Muscle of arm (tissue), 1 donor: ENCODE measurements at regions not wholly inside any gene's neighbourhood (a gene's known extent, or its start where the extent isn't known, plus 50 kb on each side); places are given as distances from the start of the nearest gene placed in this dataset.

ENCODE experiments used
- DNase-seq: peaks from one replicate; pipeline ENCODE4 v3.0.0-alpha.2; 2013

DNA sequence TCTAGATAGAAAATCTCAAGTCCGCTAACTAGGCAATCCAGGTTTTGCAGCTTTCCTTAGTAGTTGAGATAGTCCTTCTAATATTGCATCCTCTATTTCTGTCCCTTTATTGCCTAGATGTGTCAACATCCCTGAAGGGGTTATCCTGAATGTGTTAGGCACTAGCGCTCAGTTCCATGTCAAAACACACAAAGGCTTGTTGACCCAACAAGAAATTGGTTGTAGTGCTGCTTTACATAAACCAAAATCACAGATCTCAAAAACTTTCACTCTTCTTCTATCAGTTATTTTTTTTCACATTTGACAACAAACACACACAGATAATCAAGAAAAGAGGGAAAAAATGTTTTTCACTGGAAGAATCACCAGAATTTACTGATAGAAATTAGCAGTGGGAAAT, 51.4 kb upstream of the SOX2 start:
- no peak for DNase-seq

DNA sequence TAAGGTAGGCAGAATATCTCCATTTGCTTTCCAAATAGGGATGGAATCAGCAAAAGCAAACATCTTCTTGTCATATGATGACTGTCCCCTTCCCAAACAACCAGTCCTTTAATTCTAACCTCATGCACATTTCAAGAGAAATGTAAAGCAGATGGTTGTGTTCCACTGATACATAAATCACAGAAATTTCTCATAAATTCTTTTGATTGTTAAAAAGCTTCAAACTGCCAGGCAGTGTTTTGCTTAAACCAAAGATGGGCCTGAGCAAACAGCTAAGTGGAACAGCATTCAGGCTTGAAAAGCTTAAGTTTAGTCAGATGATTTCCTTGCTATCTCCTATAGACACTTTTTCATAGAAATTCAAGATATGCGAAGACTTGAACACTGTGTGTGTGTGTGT, 74.3 kb upstream of the SOX2 start:
- DNase-seq, result no peak

DNA sequence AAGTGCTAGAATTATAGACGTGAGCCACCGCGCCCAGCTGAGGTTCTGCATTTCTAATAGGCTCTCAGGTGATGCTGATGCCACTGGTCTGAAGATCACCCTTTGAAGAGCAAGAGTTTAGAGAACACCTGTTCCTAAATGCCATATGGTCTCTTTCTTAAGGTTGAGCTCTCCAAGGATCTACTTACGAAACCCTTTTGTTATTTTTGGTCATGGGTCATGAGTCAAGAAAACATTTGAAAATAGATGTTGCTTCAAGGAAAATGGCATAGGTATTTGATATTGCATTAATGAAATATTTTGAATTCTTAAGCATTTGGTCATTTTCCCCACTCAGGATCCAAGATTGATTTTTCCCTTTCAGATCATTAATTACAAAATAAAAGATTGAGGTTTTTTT, 74.7 kb upstream of the SOX2 start:
- DNase-seq, result no peak

DNA sequence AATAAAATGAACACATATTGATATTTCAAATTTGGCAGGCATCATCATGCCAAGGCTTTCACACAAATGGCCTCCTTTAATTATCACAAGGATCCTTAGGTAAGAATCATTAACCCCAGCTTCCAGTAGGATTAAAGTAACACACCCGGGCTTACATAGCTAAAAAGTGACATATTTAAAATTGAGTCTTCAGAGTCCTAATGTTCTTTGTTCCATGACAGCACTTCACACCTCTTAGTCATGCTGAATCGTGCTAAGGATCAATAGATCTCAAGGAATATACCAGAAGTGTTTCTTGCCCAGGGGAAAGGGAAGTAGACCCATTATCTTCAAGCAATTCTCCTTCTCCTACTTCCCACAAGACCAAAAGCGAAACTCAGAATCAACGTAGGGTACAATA, 76.6 kb upstream of the SOX2 start:
- DNase-seq, result no peak

DNA sequence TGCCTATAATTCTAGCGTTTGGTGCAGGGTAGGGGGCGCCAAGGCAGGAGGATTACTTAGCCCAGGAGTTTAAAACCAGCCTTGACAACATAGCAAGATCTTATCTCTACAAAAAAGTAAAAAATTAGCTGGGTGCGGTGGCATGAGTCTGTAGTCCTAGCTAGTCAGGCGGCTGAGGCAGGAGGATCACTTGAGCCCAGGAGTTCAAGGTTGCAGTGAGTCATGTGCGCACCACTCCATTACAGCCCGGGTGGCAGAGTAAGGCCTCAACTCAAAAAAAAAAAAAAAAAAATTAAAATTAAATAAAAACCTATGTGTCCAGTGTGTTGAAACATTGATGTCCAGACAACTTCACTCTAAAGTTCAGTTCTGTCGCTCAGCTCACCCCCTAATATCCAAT, 78.2 kb upstream of the SOX2 start:
- DNase-seq, result no peak

DNA sequence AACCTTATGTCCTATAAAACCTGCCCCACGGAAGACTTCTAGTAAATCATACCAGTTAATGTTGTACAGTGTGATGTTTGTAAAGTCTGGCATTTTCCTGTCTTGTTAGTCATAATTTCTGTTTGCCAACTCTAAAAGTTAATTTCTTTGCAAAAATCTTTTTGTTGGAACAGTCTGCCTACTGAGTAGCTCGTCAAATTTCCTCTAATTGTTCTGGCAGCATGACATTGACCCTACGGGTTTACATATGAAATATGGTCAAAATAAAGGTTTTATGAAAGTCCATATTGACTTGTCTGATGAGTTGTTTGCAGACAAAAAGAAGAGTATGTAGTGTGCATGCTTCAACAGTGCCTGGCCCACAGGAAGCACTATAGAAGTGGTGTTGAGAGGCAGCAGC, 79.8 kb upstream of the SOX2 start:
- DNase-seq, result no peak

DNA sequence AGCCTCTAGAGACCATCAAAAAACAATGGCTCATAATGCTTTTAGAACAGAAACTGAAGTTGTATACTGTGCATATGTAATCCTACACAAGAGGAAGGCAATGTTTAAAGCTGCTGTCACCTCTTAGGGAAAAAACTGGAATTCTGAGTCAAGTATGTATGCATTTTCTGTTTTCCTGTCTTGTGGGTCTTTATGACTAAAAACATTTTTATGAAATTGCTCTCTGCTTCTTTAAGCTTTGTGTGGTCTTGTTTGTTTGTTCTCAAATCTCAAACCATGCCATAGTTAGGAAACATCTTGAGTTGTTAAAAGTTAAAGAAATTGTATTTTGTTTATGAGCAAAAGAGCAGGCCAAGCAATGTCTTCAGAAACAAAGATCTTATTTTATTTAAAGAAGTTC, 80.9 kb upstream of the SOX2 start:
- DNase-seq, result no peak

DNA sequence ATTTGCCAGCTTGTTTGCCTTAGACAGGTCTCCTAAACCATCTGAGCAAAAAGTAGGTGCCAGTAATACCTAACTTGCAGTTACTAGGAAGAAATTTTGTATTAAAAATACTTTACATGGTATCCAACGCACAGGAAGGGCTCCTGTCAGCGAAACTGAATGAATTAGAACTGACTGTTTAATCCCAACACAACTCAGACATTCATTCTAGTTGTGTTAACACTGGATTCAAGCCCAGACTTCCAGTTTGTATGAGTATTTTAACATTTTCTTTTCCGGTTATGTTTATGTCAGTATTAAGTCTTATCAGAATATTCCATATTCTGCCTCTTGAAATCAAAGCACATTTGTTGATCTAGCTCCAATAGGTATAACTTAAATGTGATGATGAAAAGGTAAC, 82.0 kb upstream of the SOX2 start:
- no peak for DNase-seq

DNA sequence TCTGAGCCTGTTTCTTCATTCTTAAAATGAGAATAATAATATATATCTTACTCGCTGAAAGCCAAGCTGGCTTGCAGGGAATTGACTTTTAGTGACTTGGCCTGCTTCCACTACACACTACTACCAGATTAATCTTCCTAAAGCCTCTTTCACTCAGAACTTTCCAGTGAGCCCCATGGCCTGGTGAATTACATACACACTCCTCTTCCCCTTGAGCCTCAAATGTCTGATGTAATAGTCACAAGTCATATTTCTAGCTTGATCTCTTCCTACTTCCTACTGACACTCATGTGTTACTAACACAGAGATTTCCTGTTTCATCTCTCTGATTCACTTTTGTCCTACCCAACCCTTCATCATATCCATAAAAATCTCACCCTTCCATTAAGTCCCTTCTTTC, 82.7 kb upstream of the SOX2 start:
- no peak for DNase-seq

DNA sequence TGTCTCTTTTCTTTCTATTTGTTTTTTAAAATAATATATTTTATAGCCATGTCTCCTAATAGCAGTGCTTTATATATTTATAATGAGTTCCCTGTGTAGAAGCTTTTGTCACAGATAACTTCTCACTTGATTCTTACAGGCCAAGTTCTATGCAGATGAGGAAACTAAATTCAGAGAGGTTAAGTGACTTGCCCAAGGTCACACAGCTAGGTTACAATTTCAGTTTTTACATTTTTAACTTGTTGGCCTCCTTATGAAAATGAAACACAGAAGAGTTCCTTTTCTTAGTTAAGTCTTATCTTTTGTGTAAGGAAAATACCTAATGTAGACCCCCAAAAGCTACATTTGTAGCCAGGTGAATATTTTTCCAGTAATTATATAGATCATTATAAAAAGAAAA, 83.3 kb upstream of the SOX2 start:
- no peak for DNase-seq

DNA sequence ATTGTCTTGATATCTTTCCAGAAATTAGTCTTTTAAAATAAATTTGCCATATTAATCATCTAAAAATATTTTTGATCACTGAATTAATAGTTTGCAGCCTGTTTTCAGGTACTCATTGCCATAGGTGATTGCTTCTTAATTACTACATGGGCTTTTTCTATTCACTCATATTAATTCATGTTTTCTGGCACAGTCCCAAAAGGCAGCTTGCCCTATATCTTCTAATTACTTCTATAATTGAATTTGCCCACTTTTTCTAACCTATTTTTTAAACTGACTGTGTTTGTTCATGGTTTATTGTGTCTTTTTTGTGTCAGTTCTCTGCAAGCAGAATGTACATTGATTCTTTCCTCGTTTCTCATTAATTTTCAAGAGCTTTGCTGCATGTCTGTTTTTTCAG, 85.7 kb upstream of the SOX2 start:
- DNase-seq, result no peak

DNA sequence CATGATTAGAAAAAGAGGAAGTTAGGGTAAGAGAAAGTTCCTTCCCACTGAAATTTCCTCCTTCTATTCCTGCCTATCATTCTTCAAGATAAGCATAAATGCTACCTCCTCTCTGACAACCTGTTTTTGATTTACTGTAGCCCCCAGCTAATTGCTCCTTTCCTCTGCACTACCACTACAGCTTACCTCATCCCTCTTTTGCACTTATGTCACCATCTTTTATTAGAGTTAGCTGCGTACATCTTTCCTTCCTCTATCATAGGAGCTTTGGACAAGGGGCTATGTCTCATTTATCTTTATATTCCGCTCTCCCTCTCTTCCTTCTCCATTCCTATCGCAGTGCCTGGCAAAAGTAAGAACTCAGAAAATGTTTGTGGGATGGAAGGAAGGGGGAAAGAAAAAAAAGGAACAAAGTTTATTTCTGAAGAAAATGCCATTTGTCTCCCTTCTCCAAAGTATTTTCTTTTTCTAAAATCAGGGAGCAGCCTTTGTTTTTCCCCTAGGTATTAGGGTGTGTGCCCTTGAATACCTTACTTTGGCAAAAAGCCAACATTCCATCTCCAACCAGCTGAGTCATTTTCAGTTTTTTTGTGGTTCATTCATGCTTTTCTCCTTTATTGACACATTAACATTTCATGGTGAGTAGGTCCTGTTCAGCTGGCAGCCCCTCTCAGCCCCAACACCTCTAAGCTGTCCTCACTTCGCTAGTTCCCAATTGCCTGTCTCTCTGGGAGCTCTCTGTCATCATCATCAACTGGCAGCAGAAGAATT, 87.6 kb upstream of the SOX2 start:
- DNase-seq, result no peak

DNA sequence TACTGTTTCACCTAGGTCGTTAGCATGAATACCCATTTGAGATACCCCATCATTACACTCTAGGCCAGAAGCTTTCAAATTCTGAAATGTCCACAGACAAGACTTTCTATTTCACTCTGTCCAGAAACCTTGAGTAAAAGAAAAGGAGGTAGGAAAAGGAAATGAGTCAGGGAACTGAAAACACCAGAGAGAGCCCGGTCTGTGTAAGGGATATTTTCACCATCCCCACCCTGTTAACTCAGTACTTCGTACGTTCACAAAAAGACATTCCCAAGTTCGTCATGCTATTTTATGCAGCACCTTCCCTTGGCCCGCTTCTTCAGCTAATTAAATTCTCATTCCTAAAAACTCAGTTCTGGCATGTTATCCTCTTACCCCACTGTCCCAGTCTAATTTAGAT, 89.4 kb upstream of the SOX2 start:
- DNase-seq, result no peak

DNA sequence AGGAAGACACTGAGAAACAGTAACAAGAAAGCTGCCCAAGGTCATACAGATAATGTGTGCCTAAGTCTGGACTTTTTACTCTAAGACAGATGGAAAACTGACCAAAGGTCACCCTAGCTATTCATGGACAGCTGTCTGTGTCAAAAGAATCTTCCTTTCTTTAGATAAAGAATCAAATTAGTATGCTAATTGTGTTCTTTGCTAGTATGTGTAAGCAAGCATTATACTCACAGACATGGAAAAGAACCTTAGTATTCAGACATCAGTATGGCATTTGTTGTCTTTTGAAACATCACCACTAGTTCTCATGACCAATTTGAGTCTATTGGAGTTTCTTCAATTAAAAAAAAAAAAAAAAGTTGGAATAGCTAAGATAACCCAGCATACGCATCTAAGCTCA, 91.8 kb upstream of the SOX2 start:
- no peak for DNase-seq

DNA sequence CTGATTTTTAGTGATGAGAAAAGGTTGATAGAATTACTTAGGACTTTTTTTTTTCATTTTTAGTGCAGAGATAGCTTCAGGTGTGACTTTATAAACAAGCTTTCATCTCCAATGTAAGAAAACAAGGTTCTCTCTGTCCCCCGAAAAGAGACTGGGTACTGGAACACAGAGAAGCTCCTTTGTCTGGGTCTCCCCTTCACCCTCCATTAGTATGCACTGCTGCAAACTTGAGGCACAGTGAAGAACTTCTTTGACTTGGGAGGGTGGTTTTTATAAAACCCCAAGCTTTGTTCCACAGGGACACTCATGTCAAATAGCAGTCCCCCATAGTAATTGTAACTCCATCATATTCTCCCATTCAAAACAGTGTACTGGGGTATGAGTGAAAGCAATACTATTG, 93.5 kb upstream of the SOX2 start:
- DNase-seq, result no peak

DNA sequence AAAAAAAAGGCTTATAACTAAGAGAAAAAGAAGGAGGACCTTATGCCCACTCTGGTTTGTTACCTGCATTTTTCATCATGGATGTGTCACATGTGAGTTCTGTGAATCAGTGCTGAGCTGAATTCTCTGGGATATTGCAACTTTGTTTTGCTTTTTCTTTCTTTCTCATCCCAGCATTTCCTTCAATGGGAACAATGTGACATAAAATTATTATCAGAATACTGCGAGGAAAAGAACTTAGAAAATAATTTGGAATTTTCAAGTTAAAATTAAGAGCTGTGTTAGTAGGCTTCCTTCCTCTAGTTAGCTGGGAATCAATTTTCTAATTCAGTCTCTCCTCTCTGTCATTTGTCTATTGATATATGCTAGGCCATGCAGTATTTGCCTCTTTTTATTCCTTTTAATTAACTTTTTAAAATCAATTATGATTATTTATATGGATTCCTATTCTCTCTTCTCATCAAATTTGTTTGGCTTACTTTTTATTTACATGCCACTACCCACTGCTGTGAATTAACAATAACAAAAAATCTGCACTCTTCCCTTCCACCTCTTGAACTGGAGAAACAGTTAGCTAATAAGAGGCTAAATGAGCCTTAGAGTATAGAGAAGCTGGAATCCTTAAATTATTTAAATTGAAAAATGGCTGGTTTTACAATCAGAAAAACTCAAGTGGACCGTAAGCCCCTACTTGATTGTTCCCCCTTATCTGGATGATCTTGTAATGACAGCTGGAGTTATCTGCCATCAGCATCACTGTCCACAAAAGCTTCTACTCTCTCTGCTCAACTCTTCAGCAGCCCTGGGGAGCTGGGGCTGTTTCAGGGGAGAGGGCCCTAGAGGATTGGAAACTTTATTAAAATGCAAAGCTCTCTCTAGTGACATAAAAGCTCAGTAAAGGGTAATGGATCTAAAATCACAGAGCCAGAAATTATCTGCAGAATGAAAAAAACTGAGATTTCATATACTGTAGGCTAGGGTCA, 95.3 kb upstream of the SOX2 start:
- DNase-seq, result no peak

DNA sequence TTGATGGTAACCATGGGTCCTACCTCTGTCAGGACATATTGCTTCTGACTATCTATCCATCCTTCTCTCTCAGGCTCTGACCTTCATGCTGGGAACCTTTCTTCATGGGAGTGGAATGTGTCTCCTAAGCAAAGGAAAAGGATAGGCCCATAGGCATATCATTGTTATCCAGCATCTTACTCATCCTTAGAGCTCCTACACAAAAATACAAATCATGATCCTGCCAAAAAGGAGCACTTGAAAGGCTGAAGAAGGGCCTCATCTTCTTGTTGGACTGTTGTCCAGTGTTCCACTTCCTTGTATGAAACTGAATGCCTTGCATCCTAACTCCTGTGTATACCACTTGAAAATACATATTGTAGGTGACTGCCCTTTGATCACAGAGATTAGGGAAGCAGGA, 96.1 kb upstream of the SOX2 start:
- no peak for DNase-seq

DNA sequence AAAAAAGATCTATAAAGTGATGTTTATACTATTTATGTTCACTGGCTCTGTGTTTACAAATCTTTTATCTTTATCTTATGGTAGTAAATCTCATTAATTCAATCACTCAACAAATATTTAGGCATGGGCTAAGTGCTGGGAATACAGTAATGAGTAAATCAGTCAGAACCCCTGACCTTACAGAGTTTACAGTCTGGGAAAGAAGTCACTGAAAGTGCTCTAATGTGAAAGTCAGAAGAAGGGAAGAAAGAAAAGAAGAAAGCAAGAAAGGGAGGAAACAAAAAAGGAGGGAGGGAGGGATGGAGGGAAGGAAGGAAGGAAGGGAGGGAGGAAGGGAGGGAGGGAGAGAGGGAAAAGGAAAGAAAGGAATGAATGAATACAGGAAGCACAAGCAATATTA, 96.8 kb upstream of the SOX2 start:
- DNase-seq, result no peak

DNA sequence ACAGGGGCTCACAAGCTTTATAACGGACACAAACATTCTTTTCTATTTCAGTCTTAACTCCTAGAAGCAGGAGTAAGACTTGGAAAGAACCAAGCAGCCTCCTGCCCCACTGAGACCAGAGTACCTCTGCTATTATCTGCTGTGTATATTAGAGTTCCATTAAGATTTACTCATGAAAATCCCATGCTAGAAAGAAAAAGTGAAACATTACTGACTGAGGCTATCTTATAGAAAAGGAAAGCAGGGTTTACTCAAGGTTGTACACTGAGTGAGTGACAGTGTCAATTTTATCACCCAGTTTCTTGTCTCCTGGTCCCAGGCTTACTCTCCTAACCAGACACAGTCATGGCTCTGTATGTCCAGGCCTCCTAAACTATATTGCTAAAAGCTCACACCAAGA, 97.9 kb upstream of the SOX2 start:
- no peak for DNase-seq

DNA sequence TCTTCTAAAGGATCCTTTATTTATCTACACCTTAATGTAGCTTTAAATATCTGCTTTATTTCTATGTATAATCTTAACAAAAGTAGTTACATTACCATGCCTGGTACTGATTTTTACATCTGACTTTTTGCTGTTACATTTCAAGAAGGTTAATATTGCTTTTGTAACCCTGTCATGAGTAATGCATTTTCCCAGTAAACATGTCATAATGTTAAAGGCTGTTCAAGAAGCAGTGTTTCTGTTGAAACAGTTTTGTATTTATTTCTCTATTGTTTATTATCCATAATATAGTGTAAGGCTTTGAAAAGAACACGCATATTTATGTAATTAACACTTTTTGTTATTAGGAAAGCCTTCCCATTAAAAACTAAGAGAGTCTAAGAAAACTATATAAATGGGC, 98.5 kb upstream of the SOX2 start:
- no peak for DNase-seq

DNA sequence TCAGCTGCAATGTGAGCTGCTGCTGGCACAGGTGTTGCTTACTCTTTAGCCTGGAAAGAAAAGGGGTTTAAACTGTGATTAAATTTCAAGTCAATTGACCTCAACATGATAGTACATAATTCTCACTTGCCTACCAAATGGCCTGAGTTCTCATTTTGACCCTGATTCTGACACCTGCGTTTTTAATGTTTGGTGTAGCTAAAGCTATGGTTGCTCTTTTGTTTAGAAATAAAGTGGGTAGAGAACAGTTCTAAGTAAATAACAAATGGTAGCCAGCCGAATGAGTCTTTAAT, 100.8 kb upstream of the SOX2 start:
- no peak for DNase-seq

DNA sequence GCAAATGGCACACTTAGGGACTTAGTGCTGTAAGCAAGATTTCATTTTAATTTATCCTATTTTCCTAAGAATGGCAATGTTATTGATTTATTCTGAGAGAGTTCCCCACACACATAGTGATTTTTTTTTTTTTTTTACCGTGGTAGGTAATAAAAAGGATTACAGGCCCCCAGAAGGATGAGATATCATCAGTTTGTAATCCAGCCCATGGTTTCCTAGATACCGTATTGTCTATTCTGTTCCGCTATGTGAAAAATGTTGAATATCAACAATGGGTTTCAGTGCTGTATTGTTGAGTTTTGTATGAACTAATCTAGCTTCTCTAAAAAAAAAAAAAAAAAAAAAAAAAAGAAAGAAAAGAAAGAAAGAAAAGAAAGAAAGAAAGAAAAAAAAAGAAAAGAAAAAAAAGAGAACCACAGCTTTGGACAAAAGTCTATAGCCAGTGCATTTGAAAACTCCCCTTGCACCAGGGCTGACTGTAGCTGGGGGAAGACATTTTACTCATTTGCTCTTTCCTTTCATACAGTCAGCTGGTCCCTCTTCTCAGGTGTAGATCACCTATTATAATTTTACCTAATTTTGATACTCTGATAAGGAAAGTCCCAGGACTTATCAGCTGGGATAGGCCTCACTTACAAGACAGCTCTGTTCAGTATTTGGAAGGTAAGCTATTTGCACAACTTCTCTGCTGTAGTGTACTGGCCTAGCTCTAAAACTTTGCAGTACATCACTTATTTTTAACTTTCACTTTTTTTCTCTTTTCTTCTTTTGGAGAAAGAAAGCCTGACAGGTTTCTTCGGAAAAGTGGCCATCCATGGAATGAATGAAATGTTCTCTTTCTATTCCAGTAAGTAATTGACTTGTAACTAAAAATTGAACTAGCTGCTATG, 101.4 kb upstream of the SOX2 start:
- no peak for DNase-seq
